Colonic mucosa (tissue), 4 donors: ENCODE measurements at regions not wholly inside any gene's neighbourhood (a gene's known extent, or its start where the extent isn't known, plus 50 kb on each side); places are given as distances from the start of the nearest gene placed in this dataset.
"Not testable (repeated sequence)": the region's sequence is repeated elsewhere in the genome, so short reads cannot be mapped to it uniquely, and the experiment has no call there.

ENCODE experiments used
- DNase-seq: peaks from one replicate; pipeline ENCODE4 v3.0.0-alpha.2; 2020
- H3K27ac ChIP-seq: fragments of 200-600 bp; one replicate; pipeline ENCODE4 v1.8.0; 2021
- H3K27me3 ChIP-seq: fragments of 200-600 bp; one replicate; pipeline ENCODE4 v1.8.0; 2021
- H3K36me3 ChIP-seq: fragments of 200-600 bp; one replicate; pipeline ENCODE4 v1.8.0; 2021
- H3K4me1 ChIP-seq: fragments of 200-600 bp; one replicate; pipeline ENCODE4 v1.8.0; 2021; ENCODE audit warnings: mild to moderate bottlenecking
- H3K4me3 ChIP-seq: fragments of 200-600 bp; one replicate; pipeline ENCODE4 v1.8.0; 2021
- H3K9ac ChIP-seq, 2 donors: one replicate each; pipeline ENCODE4 v1.7.0; 2013; ENCODE audit warnings: control low read depth in 2 of 2, low read depth in 2 of 2, low read length in 2 of 2
- H3K9me3 ChIP-seq: fragments of 200-600 bp; one replicate; pipeline ENCODE4 v1.8.0; 2021
- CTCF ChIP-seq: fragments of 200-600 bp; IDR thresholded peaks from one replicate; pipeline ENCODE4 v1.8.0; 2022; ENCODE audit warnings: antibody characterized with exemption, mild to moderate bottlenecking
- intact Hi-C: fragments of 100-400 bp; cut with DNase I; formaldehyde crosslinking; loops from one replicate; pipeline ENCODE4 v1.14.1; 2022
- donor health status: healthy.
- donor health status: DM: no; HTN: no; CAD: no.
- donor health status: DM: no; HTN: no; CAD: no.

GRCh38 chr5:144634138-144634537 lies 463.5 kb downstream of the KCTD16 start:
- Histone ChIP-seq H3K36me3 (no peaks in the 10 kb centered on the region), H3K4me3 (no peak overlapping the region), H3K9ac (no peak overlapping the region), H3K27me3 (no peaks in the 10 kb centered on the region), H3K9me3 (no peaks in the 10 kb centered on the region), H3K4me1 (no peaks in the 10 kb centered on the region), H3K27ac (no peak overlapping the region)
- no peak for DNase-seq
- TF ChIP-seq CTCF: no peak
- intact Hi-C loops: no loop called here

- no peak for DNase-seq
- intact Hi-C loops: no loop called here
- Histone ChIP-seq H3K36me3 (no peaks in the 10 kb centered on the region), H3K9me3 (no peaks in the 10 kb centered on the region), H3K9ac (no peak overlapping the region), H3K27me3 (no peaks in the 10 kb centered on the region), H3K27ac (no peak overlapping the region), H3K4me1 (no peaks in the 10 kb centered on the region), H3K4me3 (no peak overlapping the region)
- no peak for TF ChIP-seq CTCF
Observed at GRCh38 chr5:144598451-144599068, 427.9 kb downstream of the KCTD16 start.

DNA sequence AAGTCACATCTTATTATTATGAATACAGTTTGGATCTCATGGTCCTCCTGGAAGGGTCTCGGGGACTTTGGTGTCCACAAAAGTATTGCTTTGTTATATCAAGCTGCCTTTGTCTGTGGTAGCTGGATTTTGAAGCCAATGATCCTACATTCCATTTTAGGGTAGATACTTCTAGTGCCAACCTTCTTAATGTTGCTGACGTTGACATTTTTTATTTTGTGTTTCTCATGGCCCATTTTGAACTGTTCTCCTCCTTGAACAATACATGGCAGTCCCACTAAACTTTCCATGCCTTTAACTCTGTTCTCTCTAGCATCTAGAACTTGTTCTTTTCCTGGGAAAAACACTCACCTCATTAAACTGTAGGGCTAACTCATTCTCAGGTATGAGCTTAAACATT lies 425.8 kb downstream of the KCTD16 start:
- Histone ChIP-seq H3K27ac (no peak overlapping the region), H3K4me1 (no peaks in the 10 kb centered on the region), H3K4me3 (no peak overlapping the region), H3K9me3 (no peaks in the 10 kb centered on the region), H3K36me3 (no peaks in the 10 kb centered on the region), H3K9ac (no peak overlapping the region), H3K27me3 (no peaks in the 10 kb centered on the region)
- intact Hi-C loops: no loop called here
- no peak for DNase-seq
- TF ChIP-seq CTCF: no peak

DNA sequence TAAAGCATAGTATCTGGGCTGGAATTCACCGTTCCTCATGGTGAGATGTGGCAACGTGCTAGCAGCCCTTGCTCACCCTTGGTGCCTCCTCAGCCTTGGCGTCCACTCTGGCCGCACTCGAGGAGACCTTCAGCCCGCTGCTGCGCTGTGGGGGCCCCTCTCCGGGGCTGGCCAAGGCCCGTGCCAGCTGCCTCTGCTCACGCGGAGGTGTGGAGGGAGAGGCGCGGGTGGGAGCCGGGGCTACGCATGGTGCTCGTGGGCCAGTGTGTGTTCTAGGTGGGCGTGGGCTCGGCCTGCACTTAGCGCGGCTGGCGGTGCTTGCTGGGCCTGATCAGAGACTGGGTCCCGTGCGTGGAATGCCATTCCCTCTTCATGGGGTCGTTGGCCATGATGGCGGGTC lies 424.2 kb downstream of the KCTD16 start:
- H3K36me3 ChIP-seq: no peaks in the 10 kb centered on the region
- no peaks in the 10 kb centered on the region for H3K9me3 ChIP-seq
- no peaks in the 10 kb centered on the region for H3K27me3 ChIP-seq
- no peak overlapping the region for H3K27ac ChIP-seq
- intact Hi-C loops: no loop called here
- no peak for TF ChIP-seq CTCF
- H3K9ac ChIP-seq: no peak overlapping the region
- no peaks in the 10 kb centered on the region for H3K4me1 ChIP-seq
- no peak overlapping the region for H3K4me3 ChIP-seq
- no peak for DNase-seq

DNA sequence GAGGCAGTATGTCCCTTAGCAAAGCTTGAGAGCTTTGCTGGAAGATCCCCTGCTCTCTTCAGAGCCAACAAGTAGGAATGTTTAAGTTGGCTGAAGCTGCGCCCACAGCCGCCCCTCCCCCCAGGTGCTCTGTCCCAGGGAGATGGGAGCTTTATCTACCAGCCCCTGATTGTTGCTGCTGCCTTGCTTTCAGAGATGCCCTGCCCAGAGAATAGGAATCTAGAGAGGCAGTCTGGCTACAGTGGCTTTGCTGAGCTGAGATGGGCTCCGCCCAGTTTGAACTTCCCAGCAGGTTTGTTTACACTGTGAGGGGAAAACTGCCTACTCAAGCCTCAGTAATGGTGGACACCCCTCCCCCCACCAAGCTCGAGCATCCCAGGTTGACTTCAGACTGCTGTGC lies 423.6 kb downstream of the KCTD16 start:
- H3K9me3 ChIP-seq, H3K27me3 ChIP-seq, H3K36me3 ChIP-seq, H3K27ac ChIP-seq, H3K4me1 ChIP-seq, intact Hi-C loops, H3K9ac ChIP-seq, H3K4me3 ChIP-seq, DNase-seq: not testable (repeated sequence)

DNA sequence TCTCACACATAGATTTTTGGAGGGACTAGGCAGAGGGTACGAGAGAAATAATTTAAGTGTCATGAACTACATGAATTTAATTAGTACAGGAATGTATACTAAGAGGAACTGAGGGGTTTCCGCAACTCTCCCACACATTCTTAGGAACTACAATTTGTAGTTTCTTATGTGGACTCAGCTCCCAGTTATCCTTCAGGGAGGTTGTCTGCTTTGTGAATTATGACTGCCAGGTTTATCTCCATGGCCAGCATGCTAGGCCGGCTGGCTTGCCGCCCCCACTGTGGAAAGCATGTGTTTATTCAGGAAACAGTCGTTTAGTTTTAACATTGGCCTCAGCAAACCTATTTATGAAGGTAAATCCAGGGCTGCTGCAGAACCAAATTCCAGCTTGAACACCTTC lies 415.0 kb downstream of the KCTD16 start:
- DNase-seq: no peak
- Histone ChIP-seq H3K9me3 (no peaks in the 10 kb centered on the region), H3K4me3 (no peak overlapping the region), H3K27me3 (no peaks in the 10 kb centered on the region), H3K36me3 (no peaks in the 10 kb centered on the region), H3K9ac (no peak overlapping the region), H3K4me1 (no peaks in the 10 kb centered on the region), H3K27ac (no peak overlapping the region)
- no peak for TF ChIP-seq CTCF
- intact Hi-C loops: no loop called here
